NCI-H2107 (cell line): ENCODE measurements at regions not wholly inside any gene's neighbourhood (a gene's known extent, or its start where the extent isn't known, plus 50 kb on each side); places are given as distances from the start of the nearest gene placed in this dataset.

Experiments used
- DNase-seq: peaks from one replicate; lab custom pipeline; 2025; lab: John Stamatoyannopoulos, UW

GRCh38 chr6:9942131-9942530, 472.7 kb downstream of the TFAP2A start:
- no peak for DNase-seq

- no peak for DNase-seq
These were observed 476.1 kb downstream of the TFAP2A start for GRCh38 chr6:9938801-9939200.

GRCh38 chr6:9937031-9937763, 477.7 kb downstream of the TFAP2A start:
- no peak for DNase-seq

- no peak for DNase-seq
These were observed 478.3 kb downstream of the TFAP2A start for GRCh38 chr6:9936551-9936950.

GRCh38 chr6:9933677-9934076, 481.2 kb downstream of the TFAP2A start:
- no peak for DNase-seq

GRCh38 chr6:9927275-9927674, 487.6 kb downstream of the TFAP2A start:
- no peak for DNase-seq

- no peak for DNase-seq
These were observed 489.9 kb downstream of the TFAP2A start for GRCh38 chr6:9924971-9925370.

GRCh38 chr6:9921366-9921765, 493.5 kb downstream of the TFAP2A start:
- DNase-seq = no peak

GRCh38 chr6:9914951-9915350, 499.9 kb downstream of the TFAP2A start:
- DNase-seq = no peak

- no peak for DNase-seq
These were observed 513.5 kb downstream of the TFAP2A start for GRCh38 chr6:9901376-9901775.

- DNase-seq = no peak
These were observed 518.1 kb downstream of the TFAP2A start for GRCh38 chr6:9896806-9897205.

GRCh38 chr6:9890893-9891292, 524.0 kb downstream of the TFAP2A start:
- DNase-seq = no peak

GRCh38 chr6:9890469-9890868, 524.4 kb downstream of the TFAP2A start:
- no peak for DNase-seq

- no peak for DNase-seq
These were observed 536.3 kb downstream of the TFAP2A start for GRCh38 chr6:9878535-9878934.

GRCh38 chr6:9875605-9876353, 539.1 kb downstream of the TFAP2A start:
- DNase-seq = no peak

- no peak for DNase-seq
These were observed 552.2 kb downstream of the TFAP2A start for GRCh38 chr6:9862603-9863167.

GRCh38 chr6:9851541-9852380, 563.1 kb downstream of the TFAP2A start:
- DNase-seq = no peak

- no peak for DNase-seq
These were observed 563.9 kb downstream of the TFAP2A start for GRCh38 chr6:9851006-9851405.

GRCh38 chr6:9848094-9848493, 566.8 kb downstream of the TFAP2A start:
- DNase-seq = no peak

GRCh38 chr6:9841886-9842725, 572.8 kb downstream of the TFAP2A start:
- no peak for DNase-seq

- DNase-seq = no peak
These were observed 580.6 kb downstream of the TFAP2A start for GRCh38 chr6:9834233-9834632.
